ENCODE measurements at regions not wholly inside any gene's neighbourhood (a gene's known extent, or its start where the extent isn't known, plus 50 kb on each side); places are given as distances from the start of the nearest gene placed in this dataset.

- ATAC-seq (no peak), DNase-seq (ENCODE audit: low read depth, low spot score) (no peak)
- in situ Hi-C loops (cut with HindIII; ENCODE audit: low pct_unique_long_range_greater_than_20kb, low sequenced_read_pairs): no loop called here
- POLR2A ChIA-PET: no interaction called here
- BruUV-seq (replicated peaks): no TSS peak
- H3K4me3 ChIP-seq (ENCODE audit: low read depth in 2 of 2, low read length in 2 of 2): no peak overlapping the region
- H3K27ac ChIP-seq (ENCODE audit: low read length): no peak overlapping the region
- no peak for TF ChIP-seq SIN3A (IDR thresholded peaks at IDR 0.05; ENCODE audit: borderline replicate concordance, insufficient read depth, low read depth, low read length)
- TF ChIP-seq TCF7L2 (IDR thresholded peaks at IDR 0.05; ENCODE audit: low read depth, low read length): no peak
- no peak for TF ChIP-seq POLR2AphosphoS5 (IDR thresholded peaks at IDR 0.05; ENCODE audit: low read depth, low read length)
- no peak for TF ChIP-seq CTCF (IDR thresholded peaks at IDR 0.05)
- no peak for TF ChIP-seq REST (IDR thresholded peaks at IDR 0.05; ENCODE audit: insufficient read depth in 1 of 2, low read depth in 2 of 2, low read length in 1 of 2)
- CTCF ChIA-PET: no interaction called here
- no peaks in the 10 kb centered on the region for H3K4me1 ChIP-seq (ENCODE audit: control insufficient read depth, insufficient read depth, low read length)
- no peaks in the 10 kb centered on the region for H3K27me3 ChIP-seq (ENCODE audit: control insufficient read depth, insufficient read depth, low read length)
- intact Hi-C loops (cut with micrococcal nuclease; ENCODE audit: unreplicated experiment): no loop called here
- H3K36me3 ChIP-seq (ENCODE audit: control insufficient read depth, insufficient read depth, low read length): no peaks in the 10 kb centered on the region
- H3K9me3 ChIP-seq (ENCODE audit: control insufficient read depth, insufficient read depth, low read depth, low read length): no peaks in the 10 kb centered on the region
Measured at GRCh38 chr6:71103641-71104040, 146.8 kb upstream of the B3GAT2 start.

GRCh38 chr6:71106276-71106675, 149.4 kb upstream of the B3GAT2 start:
- Histone ChIP-seq H3K36me3 (ENCODE audit: control insufficient read depth, insufficient read depth, low read length) (no peaks in the 10 kb centered on the region), H3K9me3 (ENCODE audit: control insufficient read depth, insufficient read depth, low read depth, low read length) (no peaks in the 10 kb centered on the region), H3K27ac (ENCODE audit: low read length) (no peak overlapping the region), H3K4me1 (ENCODE audit: control insufficient read depth, insufficient read depth, low read length) (no peaks in the 10 kb centered on the region), H3K27me3 (ENCODE audit: control insufficient read depth, insufficient read depth, low read length) (no peaks in the 10 kb centered on the region), H3K4me3 (ENCODE audit: low read depth in 2 of 2, low read length in 2 of 2) (no peak overlapping the region)
- TF ChIP-seq POLR2AphosphoS5 (IDR thresholded peaks at IDR 0.05; ENCODE audit: low read depth, low read length): no peak
- no peak for TF ChIP-seq CTCF (IDR thresholded peaks at IDR 0.05)
- no peak for TF ChIP-seq TCF7L2 (IDR thresholded peaks at IDR 0.05; ENCODE audit: low read depth, low read length)
- TF ChIP-seq SIN3A (IDR thresholded peaks at IDR 0.05; ENCODE audit: borderline replicate concordance, insufficient read depth, low read depth, low read length): no peak
- TF ChIP-seq REST (IDR thresholded peaks at IDR 0.05; ENCODE audit: insufficient read depth in 1 of 2, low read depth in 2 of 2, low read length in 1 of 2): no peak
- no TSS peak for BruUV-seq (replicated peaks)
- DNase-seq (ENCODE audit: low read depth, low spot score) (no peak), ATAC-seq (no peak)
- intact Hi-C loops (cut with micrococcal nuclease; ENCODE audit: unreplicated experiment): no loop called here
- in situ Hi-C loops (cut with HindIII; ENCODE audit: low pct_unique_long_range_greater_than_20kb, low sequenced_read_pairs): no loop called here
- ChIA-PET CTCF (no interaction called here), POLR2A (no interaction called here)
